GM13977 (cell line): ENCODE measurements at regions not wholly inside any gene's neighbourhood (a gene's known extent, or its start where the extent isn't known, plus 50 kb on each side); places are given as distances from the start of the nearest gene placed in this dataset.
"Not testable (repeated sequence)": the region's sequence is repeated elsewhere in the genome, so short reads cannot be mapped to it uniquely, and the experiment has no call there.

Experiments
- DNase-seq: peaks from one replicate; pipeline ENCODE4 v3.0.0; 2012; ENCODE audit warnings: low spot score
- in situ Hi-C: fragments of 300-500 bp; cut with MboI; formaldehyde crosslinking; loops from one replicate; pipeline ENCODE4 v1.12.0; 2022; ENCODE audit warnings: low sequenced_read_pairs, low pct_unique_long_range_greater_than_20kb, mixed read lengths, inconsistent platforms; ENCODE audit not compliant: unreplicated experiment
- TF ChIP-seq, protein P1 (sequence below): IDR thresholded peaks from 2 replicates; pipeline ENCODE4 v1.5.1; 2012; ENCODE audit warnings: mild to moderate bottlenecking, control low read depth; ENCODE audit not compliant: insufficient read depth; ENCODE audit errors: extremely low read depth, missing control alignments

GRCh38 chr6:102841060-102841459 is 1447.6 kb downstream of the GRIK2 start:
- TF ChIP-seq, protein P1, sequence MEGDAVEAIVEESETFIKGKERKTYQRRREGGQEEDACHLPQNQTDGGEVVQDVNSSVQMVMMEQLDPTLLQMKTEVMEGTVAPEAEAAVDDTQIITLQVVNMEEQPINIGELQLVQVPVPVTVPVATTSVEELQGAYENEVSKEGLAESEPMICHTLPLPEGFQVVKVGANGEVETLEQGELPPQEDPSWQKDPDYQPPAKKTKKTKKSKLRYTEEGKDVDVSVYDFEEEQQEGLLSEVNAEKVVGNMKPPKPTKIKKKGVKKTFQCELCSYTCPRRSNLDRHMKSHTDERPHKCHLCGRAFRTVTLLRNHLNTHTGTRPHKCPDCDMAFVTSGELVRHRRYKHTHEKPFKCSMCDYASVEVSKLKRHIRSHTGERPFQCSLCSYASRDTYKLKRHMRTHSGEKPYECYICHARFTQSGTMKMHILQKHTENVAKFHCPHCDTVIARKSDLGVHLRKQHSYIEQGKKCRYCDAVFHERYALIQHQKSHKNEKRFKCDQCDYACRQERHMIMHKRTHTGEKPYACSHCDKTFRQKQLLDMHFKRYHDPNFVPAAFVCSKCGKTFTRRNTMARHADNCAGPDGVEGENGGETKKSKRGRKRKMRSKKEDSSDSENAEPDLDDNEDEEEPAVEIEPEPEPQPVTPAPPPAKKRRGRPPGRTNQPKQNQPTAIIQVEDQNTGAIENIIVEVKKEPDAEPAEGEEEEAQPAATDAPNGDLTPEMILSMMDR = no peak
- in situ Hi-C loops = no loop called here
- no peak for DNase-seq

DNA sequence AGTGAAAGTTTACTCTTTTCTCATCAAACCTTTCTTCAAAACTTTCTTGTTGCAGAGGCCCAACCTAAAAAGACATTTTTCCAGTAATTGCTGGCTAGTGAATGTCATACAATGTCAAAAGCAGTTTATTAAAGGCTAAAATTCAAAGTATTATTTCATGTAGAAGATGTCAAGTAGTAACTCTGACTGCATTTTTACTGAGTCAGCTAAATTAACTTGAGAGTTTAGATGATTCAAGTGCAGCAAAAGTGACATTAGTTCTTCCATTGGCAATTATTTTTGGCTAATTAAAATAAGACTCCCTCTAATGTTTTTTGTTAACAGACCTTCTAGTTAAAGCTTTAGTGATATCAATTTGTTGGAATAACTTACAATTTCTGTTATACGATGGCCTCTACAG is 1438.5 kb downstream of the GRIK2 start:
- TF ChIP-seq, protein P1 = no peak
- in situ Hi-C loops = no loop called here
- DNase-seq = no peak

DNA sequence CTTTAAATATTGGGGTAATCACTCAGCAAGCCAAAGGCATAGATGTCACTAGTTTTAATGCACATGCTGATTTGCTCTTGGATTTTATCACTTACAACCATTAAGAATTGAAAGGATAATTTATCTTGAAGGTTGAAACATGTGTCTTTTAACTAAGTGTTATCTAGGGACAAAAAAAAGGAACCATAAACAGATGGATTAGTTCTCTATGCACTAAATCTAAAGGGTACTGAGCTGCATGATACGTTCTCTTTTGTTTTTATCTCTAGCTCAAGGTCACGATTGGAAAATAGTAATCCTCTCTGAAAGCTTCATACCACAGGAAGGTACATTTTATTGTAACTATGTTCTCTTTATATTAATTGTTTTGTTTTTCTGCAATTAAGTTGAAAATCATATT is 1426.6 kb downstream of the GRIK2 start:
- in situ Hi-C loops = no loop called here
- TF ChIP-seq, protein P1 = no peak
- no peak for DNase-seq

GRCh38 chr6:102815207-102815606 is 1421.7 kb downstream of the GRIK2 start:
- DNase-seq = no peak
- in situ Hi-C loops = no loop called here
- TF ChIP-seq, protein P1 = no peak

DNA sequence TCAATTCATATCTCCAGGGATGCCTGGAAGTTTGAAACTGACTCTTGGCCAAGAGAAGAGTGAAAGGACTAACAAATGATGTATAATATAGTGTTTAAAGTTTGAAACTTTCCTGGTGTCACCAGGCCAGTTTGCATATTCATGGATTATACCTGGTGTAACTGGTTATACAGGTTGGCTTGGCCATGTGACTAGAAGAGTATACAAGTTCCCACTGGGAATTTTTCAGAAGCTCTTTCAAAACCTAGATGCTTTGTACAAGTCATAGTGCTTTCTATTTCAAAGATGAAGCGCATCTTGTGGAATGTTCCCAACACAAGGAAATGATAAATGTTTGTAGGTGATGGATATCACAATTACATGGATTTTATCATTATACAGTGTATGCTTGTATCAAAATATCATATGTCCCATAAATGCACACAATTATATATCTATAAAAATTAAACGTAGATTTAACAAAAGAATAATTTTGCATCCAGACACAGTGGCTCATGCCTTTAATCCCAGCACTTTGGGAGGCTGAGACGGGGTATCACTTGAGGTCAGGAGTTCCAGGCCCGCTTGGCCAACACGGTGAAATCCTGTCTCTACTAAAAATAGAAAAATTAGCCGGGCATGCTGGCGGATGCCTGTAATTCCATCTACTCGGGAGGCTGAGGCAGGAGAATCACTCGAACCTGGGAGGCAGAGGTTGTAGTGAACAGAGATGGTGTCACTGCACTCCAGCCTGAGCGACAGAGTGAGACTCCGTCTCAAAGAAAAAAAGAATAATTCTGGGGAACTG is 1420.2 kb downstream of the GRIK2 start:
- no peak for DNase-seq
- in situ Hi-C loops = no loop called here
- TF ChIP-seq, protein P1 = no peak

GRCh38 chr6:102812242-102812641 is 1418.7 kb downstream of the GRIK2 start:
- in situ Hi-C loops = no loop called here
- DNase-seq = no peak
- TF ChIP-seq, protein P1 = no peak

GRCh38 chr6:102808944-102809505 is 1415.5 kb downstream of the GRIK2 start:
- in situ Hi-C loops = not testable (repeated sequence)

More at GRCh38 chr6:102808944-102809505, 1415.5 kb downstream of the GRIK2 start:
- not testable (repeated sequence) for DNase-seq
